ENCODE measurements at regions not wholly inside any gene's neighbourhood (a gene's known extent, or its start where the extent isn't known, plus 50 kb on each side); places are given as distances from the start of the nearest gene placed in this dataset.

- no peak for DNase-seq (ENCODE audit: extremely low read depth in 1 of 11, low read depth in 9 of 11, low spot score in 4 of 11)
Measured at GRCh38 chr5:61677220-61677619, 345.2 kb downstream of the ZSWIM6 start.

DNA sequence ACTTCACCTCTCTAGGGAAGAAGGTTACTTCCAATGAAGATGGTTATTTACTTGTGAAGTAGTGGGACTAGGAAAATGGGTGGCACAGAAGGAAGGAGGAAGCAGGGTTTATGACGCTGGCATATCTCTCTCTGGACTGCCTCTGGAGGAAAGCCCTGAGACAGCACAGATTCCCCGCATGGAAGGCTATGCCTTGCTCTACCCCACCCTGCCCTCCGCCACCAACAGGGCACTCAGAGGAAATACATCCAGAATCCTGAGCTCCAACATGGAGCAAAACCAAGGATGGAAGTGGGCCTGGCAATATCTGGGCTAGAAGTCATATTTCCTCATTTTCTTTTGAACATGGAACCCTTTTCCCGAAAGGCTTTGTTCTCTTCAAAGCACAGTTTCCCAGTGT is 346.9 kb downstream of the ZSWIM6 start:
- no peak for DNase-seq (ENCODE audit: extremely low read depth in 1 of 11, low read depth in 9 of 11, low spot score in 4 of 11)

DNA sequence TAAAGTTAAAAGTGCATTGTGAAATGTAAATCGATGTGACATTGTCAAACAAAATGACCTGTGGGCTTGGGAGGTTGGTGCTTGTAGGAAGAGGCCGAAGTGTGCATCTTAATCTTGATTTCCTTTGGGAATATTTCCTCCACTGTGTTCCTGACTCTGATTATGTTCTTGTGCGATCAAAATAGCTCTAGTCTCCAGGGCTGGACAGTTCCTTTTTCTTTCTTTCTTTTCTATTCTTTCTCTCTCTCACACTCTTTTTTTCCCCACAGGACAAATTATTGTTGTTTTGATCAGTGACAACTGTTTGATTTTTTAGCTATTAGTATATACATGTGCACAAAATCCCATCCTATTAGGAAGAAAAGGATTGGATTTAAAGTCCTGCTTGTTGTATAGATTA is 347.5 kb downstream of the ZSWIM6 start:
- DNase-seq (ENCODE audit: extremely low read depth in 1 of 11, low read depth in 9 of 11, low spot score in 4 of 11) = no peak

GRCh38 chr5:61680247-61680646 is 348.2 kb downstream of the ZSWIM6 start:
- no peak for DNase-seq (ENCODE audit: extremely low read depth in 1 of 11, low read depth in 9 of 11, low spot score in 4 of 11)

DNA sequence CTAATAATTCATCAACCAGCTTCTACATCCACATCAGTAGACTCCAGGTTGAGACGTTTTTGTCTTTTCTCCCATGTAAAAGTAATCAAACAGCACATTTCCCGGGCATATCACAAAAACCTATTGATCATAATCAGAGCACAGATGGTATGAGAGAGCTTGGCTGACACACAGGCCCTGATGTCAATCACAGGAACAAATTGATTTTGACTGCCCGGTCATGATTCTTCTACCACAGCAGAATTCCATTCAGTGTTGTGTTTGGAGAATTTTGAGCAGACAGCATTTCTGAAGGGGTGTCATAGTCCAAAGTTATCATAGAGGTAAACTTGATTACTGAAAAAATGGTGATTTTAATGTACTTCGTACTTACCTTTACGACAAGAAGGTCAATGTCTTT is 351.1 kb downstream of the ZSWIM6 start:
- DNase-seq (ENCODE audit: extremely low read depth in 1 of 11, low read depth in 9 of 11, low spot score in 4 of 11) = no peak

DNA sequence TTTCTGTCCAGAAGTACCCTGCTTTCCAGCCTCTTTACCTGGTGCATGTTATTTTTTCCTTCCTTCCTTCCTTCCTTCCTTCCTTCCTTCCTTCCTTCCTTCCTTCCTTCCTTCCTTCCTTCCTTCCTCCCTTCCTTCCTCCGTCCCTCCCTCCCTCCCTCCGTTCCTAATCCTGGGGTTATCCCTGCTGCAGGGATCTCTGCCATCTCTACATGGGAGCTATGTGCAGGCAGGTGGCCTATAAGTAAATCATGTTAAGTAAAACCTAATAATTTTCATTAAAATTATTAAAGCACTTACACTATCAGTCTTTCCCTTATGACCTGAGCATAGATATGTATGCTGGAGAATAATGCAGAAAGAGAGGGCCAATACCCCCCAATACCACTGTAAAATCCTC is 351.9 kb downstream of the ZSWIM6 start:
- DNase-seq (ENCODE audit: extremely low read depth in 1 of 11, low read depth in 9 of 11, low spot score in 4 of 11) = no peak

GRCh38 chr5:61686491-61687257 is 354.6 kb downstream of the ZSWIM6 start:
- DNase-seq (ENCODE audit: extremely low read depth in 1 of 11, low read depth in 9 of 11, low spot score in 4 of 11) = no peak

GRCh38 chr5:61687371-61687770 is 355.3 kb downstream of the ZSWIM6 start:
- no peak for DNase-seq (ENCODE audit: extremely low read depth in 1 of 11, low read depth in 9 of 11, low spot score in 4 of 11)

- no peak for DNase-seq (ENCODE audit: extremely low read depth in 1 of 11, low read depth in 9 of 11, low spot score in 4 of 11)
Measured at GRCh38 chr5:61689153-61689846, 357.2 kb downstream of the ZSWIM6 start.

DNA sequence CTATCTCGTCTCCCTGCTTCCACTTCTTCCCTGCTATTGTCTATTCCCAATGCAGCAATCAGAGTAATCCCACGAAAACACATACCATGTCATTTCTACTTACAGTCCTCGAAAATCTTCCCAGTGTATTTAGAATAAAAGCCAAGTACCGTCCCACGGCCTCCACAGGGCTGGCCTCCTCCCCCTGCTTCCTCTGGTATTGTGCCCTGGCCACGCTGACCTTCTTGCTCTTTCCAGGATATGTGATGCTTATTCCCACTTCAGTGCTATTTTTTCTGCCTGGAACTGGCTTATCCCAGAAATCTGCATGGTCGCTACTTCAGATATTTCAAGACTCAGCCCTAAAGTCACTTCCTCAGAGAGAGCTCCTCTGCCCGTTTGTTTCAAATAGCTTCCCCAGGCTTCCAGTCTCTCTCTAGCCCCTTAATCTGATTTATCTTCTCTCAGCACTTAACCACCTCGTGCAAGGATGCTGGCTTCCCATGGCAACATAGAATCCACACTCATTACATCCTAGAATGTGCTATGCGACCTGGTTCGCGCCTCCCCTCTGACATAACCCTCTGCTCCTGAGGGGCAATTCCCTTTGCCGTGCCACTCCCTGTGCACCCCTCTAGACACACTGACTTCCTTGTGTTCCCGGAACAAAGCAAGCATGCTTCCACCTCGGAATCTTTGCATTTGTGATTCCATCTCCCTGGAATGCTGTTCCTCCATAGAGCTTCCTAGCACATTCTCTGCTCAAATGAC is 365.9 kb downstream of the ZSWIM6 start:
- DNase-seq (ENCODE audit: extremely low read depth in 1 of 11, low read depth in 9 of 11, low spot score in 4 of 11) = no peak

DNA sequence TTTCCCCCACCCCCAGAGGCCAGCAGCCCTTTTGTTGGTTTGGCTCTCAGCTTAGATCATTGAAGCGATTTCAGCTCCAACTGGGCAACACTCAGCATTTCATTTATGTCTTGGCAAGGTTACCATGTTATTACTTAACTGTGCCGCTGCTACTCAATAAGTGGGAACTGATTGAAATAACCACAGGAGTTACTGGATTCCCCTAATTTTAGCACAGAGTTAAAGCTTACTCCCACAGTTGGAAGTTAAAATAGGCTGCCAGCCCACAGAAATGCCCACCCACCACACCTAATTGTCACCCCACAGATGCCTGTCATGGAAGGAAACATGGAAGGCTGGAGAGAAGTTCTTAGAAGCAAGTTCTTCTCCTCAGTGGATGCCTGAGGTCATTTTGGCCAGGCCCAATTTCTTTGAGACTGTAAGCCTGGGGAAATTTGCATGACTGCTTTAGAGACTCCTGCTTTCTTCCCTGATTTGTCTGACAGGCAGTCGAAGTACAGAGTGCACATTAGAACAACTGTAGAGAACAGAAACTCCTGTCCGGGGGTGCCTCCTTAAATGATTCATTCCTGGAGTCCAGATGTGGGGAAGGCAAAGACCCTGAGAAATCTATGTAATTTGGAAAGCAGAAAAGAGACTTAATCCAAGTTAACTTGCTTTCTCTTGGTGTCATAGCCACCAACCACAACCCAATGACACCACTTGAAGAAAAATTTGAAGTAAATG is 370.0 kb downstream of the ZSWIM6 start:
- no peak for DNase-seq (ENCODE audit: extremely low read depth in 1 of 11, low read depth in 9 of 11, low spot score in 4 of 11)

GRCh38 chr5:61702784-61703183 is 370.7 kb downstream of the ZSWIM6 start:
- DNase-seq (ENCODE audit: extremely low read depth in 1 of 11, low read depth in 9 of 11, low spot score in 4 of 11) = no peak

- DNase-seq (ENCODE audit: extremely low read depth in 1 of 11, low read depth in 9 of 11, low spot score in 4 of 11) = no peak
Measured at GRCh38 chr5:61704289-61704688, 372.2 kb downstream of the ZSWIM6 start.

GRCh38 chr5:61706751-61707150 is 374.7 kb downstream of the ZSWIM6 start:
- DNase-seq (ENCODE audit: extremely low read depth in 1 of 11, low read depth in 9 of 11, low spot score in 4 of 11) = no peak

GRCh38 chr5:61719124-61719523 is 387.1 kb downstream of the ZSWIM6 start:
- no peak for DNase-seq (ENCODE audit: extremely low read depth in 1 of 11, low read depth in 9 of 11, low spot score in 4 of 11)

- no peak for DNase-seq (ENCODE audit: extremely low read depth in 1 of 11, low read depth in 9 of 11, low spot score in 4 of 11)
Measured at GRCh38 chr5:61720829-61721228, 388.8 kb downstream of the ZSWIM6 start.

GRCh38 chr5:61724102-61724501 is 392.0 kb downstream of the ZSWIM6 start:
- no peak for DNase-seq (ENCODE audit: extremely low read depth in 1 of 11, low read depth in 9 of 11, low spot score in 4 of 11)

GRCh38 chr5:61728287-61728686 is 396.2 kb downstream of the ZSWIM6 start:
- DNase-seq (ENCODE audit: extremely low read depth in 1 of 11, low read depth in 9 of 11, low spot score in 4 of 11) = no peak

- DNase-seq (ENCODE audit: extremely low read depth in 1 of 11, low read depth in 9 of 11, low spot score in 4 of 11) = no peak
Measured at GRCh38 chr5:61730866-61731265, 398.8 kb downstream of the ZSWIM6 start.

All from renal cortex interstitium (tissue), 11 donors.